GM12872 (cell line): ENCODE measurements at regions not wholly inside any gene's neighbourhood (a gene's known extent, or its start where the extent isn't known, plus 50 kb on each side); places are given as distances from the start of the nearest gene placed in this dataset.

Experiments used
- CTCF ChIP-seq: IDR thresholded peaks from 3 replicates; pipeline ENCODE4 v1.5.1; 2011; ENCODE audit warnings: low read depth, mild to moderate bottlenecking, low read length, moderate library complexity; ENCODE audit not compliant: insufficient read depth

- TF ChIP-seq CTCF: no peak
Measured at GRCh38 chr4:135510582-135510981, 1309.0 kb upstream of the PABPC4L start.

GRCh38 chr4:135508006-135508714 is 1306.6 kb upstream of the PABPC4L start:
- TF ChIP-seq CTCF: no peak

GRCh38 chr4:135497563-135498152 is 1296.1 kb upstream of the PABPC4L start:
- no peak for TF ChIP-seq CTCF

GRCh38 chr4:135492439-135492838 is 1290.8 kb upstream of the PABPC4L start:
- TF ChIP-seq CTCF: no peak

- TF ChIP-seq CTCF: no peak
Measured at GRCh38 chr4:135485371-135485770, 1283.8 kb upstream of the PABPC4L start.

- TF ChIP-seq CTCF: no peak
Measured at GRCh38 chr4:135476272-135476671, 1274.7 kb upstream of the PABPC4L start.

GRCh38 chr4:135464311-135464710 is 1262.7 kb upstream of the PABPC4L start:
- TF ChIP-seq CTCF: no peak
